HAP-1 (cell line): ENCODE measurements at regions not wholly inside any gene's neighbourhood (a gene's known extent, or its start where the extent isn't known, plus 50 kb on each side); places are given as distances from the start of the nearest gene placed in this dataset.

Source experiments
- DNase-seq, 2 experiments: peaks; one replicate each; pipeline ENCODE4 v3.0.0-alpha.2; 2016 to 2020; ENCODE audit warnings: low spot score in 2 of 2
- H3K27me3 ChIP-seq: fragments of 250-450 bp; sonication (Bioruptor Pico); 2 replicates; pipeline ENCODE4 v1.5.1; 2020; ENCODE audit warnings: low read depth, mild to moderate bottlenecking, moderate library complexity
- H3K36me3 ChIP-seq: fragments of 250-450 bp; sonication (Bioruptor Pico); replicated peaks from 2 replicates; pipeline ENCODE4 v1.5.1; 2020; ENCODE audit warnings: mild to moderate bottlenecking
- H3K4me1 ChIP-seq: fragments of 250-450 bp; sonication (Bioruptor Pico); 2 replicates; pipeline ENCODE4 v1.5.1; 2020; ENCODE audit warnings: mild to moderate bottlenecking
- H3K4me3 ChIP-seq: fragments of 250-450 bp; sonication (Bioruptor Pico); 2 replicates; pipeline ENCODE4 v1.5.1; 2020; ENCODE audit warnings: mild to moderate bottlenecking, moderate library complexity
- H3K9me3 ChIP-seq: fragments of 250-450 bp; sonication (Bioruptor Pico); 2 replicates; pipeline ENCODE4 v1.5.1; 2020; ENCODE audit warnings: mild to moderate bottlenecking, moderate library complexity
- in situ Hi-C: fragments of 300-500 bp; cut with MboI; formaldehyde crosslinking; loops from 3 replicates; pipeline ENCODE4 v1.14.3; 2020; ENCODE audit warnings: low sequenced_read_pairs, inconsistent platforms, mixed read lengths

- H3K36me3 ChIP-seq = no peaks in the 10 kb centered on the region
Measured at GRCh38 chr5:56493308-56493707, 260.2 kb upstream of the ANKRD55 start.

GRCh38 chr5:56492812-56493211 is 259.7 kb upstream of the ANKRD55 start:
- Histone ChIP-seq H3K27me3 (no peaks in the 10 kb centered on the region), H3K4me3 (no peak overlapping the region), H3K4me1 (no peaks in the 10 kb centered on the region), H3K36me3 (no peaks in the 10 kb centered on the region), H3K9me3 (no peaks in the 10 kb centered on the region)
- in situ Hi-C loops = no loop called here
- DNase-seq = no peak

More at GRCh38 chr5:56493308-56493707, 260.2 kb upstream of the ANKRD55 start:
- in situ Hi-C loops = no loop called here
- H3K9me3 ChIP-seq = no peaks in the 10 kb centered on the region
- H3K27me3 ChIP-seq = no peaks in the 10 kb centered on the region
- DNase-seq = no peak
- H3K4me3 ChIP-seq = no peak overlapping the region
- no peaks in the 10 kb centered on the region for H3K4me1 ChIP-seq

DNA sequence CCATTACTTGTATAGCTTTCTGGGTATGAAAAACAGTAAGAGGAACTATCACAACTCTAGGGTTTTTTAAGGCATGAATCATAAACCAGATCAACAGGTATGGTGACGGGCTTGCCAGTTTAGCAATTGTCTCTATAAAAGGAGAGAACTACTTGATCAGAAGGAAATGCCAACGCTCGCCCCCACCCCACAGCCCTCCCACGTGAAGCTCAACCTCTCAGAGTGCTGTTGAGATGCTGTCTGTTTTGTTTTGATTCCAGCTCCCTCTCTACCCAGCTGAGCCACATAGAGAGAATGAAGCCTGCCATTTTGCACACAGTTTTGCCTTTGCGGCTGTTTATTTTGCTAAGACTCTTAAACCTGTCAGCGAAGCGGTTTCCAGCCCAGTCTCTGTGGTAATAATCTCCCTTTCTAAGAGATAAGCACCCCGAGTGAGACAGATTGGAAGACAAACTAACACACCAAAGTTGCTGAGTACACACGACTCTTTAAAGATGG is 257.9 kb upstream of the ANKRD55 start:
- Histone ChIP-seq H3K36me3 (no peaks in the 10 kb centered on the region), H3K4me3 (no peak overlapping the region), H3K9me3 (no peaks in the 10 kb centered on the region), H3K27me3 (no peaks in the 10 kb centered on the region), H3K4me1 (no peaks in the 10 kb centered on the region)
- no peak for DNase-seq
- in situ Hi-C loops = no loop called here

- H3K4me1 ChIP-seq = no peaks in the 10 kb centered on the region
- in situ Hi-C loops = no loop called here
- H3K4me3 ChIP-seq = no peak overlapping the region
- no peaks in the 10 kb centered on the region for H3K9me3 ChIP-seq
- DNase-seq = no peak
- H3K27me3 ChIP-seq = no peaks in the 10 kb centered on the region
- no peaks in the 10 kb centered on the region for H3K36me3 ChIP-seq
Measured at GRCh38 chr5:56489272-56489671, 256.1 kb upstream of the ANKRD55 start.

- no peaks in the 10 kb centered on the region for H3K36me3 ChIP-seq
- H3K9me3 ChIP-seq = no peaks in the 10 kb centered on the region
- H3K4me3 ChIP-seq = no peak overlapping the region
- DNase-seq = no peak
- in situ Hi-C loops = no loop called here
- H3K27me3 ChIP-seq = no peaks in the 10 kb centered on the region
- H3K4me1 ChIP-seq = no peaks in the 10 kb centered on the region
Measured at GRCh38 chr5:56487528-56488115, 254.5 kb upstream of the ANKRD55 start.

DNA sequence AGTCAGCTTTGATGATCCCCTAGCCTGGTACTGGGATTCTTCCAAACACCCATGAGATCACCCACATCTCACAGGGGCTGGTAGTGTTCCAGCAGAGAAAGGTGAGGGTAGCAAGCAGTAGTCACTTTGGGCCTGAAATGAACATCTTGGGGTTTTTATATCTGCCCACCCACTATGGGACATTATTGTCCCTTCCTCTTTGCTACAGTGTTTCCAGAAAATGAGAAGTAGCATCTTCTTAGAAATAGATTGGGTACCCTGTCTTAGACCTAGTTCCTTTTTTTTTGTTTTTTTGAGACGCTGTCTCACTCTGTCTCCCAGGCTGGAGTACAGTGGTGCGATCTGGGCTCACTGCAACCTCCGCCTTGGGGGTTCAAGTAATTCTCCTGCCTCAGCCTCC is 249.2 kb upstream of the ANKRD55 start:
- Histone ChIP-seq H3K4me3 (no peak overlapping the region), H3K4me1 (peaks cover 12% of the 10 kb centered on the region), H3K27me3 (no peaks in the 10 kb centered on the region), H3K9me3 (no peaks in the 10 kb centered on the region), H3K36me3 (no peaks in the 10 kb centered on the region)
- in situ Hi-C loops = no loop called here
- DNase-seq = no peak

GRCh38 chr5:56481428-56482357 is 248.6 kb upstream of the ANKRD55 start:
- Histone ChIP-seq H3K4me3 (peak overlapping the region; percentile 30), H3K27me3 (no peaks in the 10 kb centered on the region), H3K36me3 (no peaks in the 10 kb centered on the region), H3K4me1 (peaks cover 12% of the 10 kb centered on the region), H3K9me3 (no peaks in the 10 kb centered on the region)
- peak in 1 of 2 experiments; percentile 16 for DNase-seq
- in situ Hi-C loops = no loop called here

DNA sequence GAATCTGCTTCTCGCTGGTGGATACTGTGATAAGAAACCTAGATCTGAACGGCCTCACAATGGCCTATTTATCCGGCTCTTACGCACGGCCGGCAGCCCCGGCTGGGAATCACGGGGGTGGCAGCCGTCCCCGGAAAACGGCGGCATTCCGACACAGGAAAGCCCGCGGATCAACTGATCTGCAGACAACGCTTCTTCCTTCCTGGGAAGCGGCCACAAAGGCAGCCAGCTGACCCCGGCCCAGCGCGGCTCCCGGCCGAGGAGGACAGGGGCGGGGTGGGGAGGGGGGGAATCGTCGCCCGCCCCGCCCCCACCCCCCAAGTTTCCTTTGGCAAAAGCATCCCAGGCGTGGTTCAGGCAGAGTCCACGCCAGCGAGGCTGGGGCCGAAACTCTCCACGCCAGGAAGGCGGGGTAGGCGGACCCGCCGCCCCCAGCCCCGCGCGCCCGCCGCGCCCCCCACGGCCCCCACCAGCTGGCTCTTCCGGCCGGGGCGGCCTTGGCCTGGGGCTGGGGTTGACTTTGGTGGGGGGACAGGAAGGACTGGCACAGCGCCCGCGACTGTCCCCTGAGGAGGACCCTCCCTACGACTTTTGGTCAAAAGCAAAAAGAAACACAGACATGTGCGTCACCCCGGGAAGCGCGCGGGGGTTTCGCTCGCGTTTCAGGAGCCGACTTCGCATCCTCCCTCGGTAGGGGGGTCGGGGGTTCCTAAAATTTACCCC is 247.7 kb upstream of the ANKRD55 start:
- H3K4me3 ChIP-seq = peak overlapping the region; percentile 30
- no peaks in the 10 kb centered on the region for H3K9me3 ChIP-seq
- H3K4me1 ChIP-seq = peaks cover 12% of the 10 kb centered on the region
- H3K27me3 ChIP-seq = no peaks in the 10 kb centered on the region
- in situ Hi-C loops = no loop called here
- H3K36me3 ChIP-seq = no peaks in the 10 kb centered on the region
- DNase-seq = peak in 1 of 2 experiments; percentile 55

- Histone ChIP-seq H3K4me1 (peaks cover 12% of the 10 kb centered on the region), H3K36me3 (no peaks in the 10 kb centered on the region), H3K27me3 (no peaks in the 10 kb centered on the region), H3K4me3 (peak overlapping the region; percentile 30), H3K9me3 (no peaks in the 10 kb centered on the region)
- DNase-seq = no peak
- in situ Hi-C loops = no loop called here
Measured at GRCh38 chr5:56480078-56480704, 247.1 kb upstream of the ANKRD55 start.

- Histone ChIP-seq H3K4me3 (no peak overlapping the region), H3K36me3 (no peaks in the 10 kb centered on the region), H3K4me1 (peaks cover 12% of the 10 kb centered on the region), H3K27me3 (no peaks in the 10 kb centered on the region), H3K9me3 (no peaks in the 10 kb centered on the region)
- no peak for DNase-seq
- in situ Hi-C loops = no loop called here
Measured at GRCh38 chr5:56479696-56480077, 246.6 kb upstream of the ANKRD55 start.

GRCh38 chr5:56479126-56479525 is 246.0 kb upstream of the ANKRD55 start:
- H3K27me3 ChIP-seq = no peaks in the 10 kb centered on the region
- no peak for DNase-seq
- no peaks in the 10 kb centered on the region for H3K36me3 ChIP-seq
- in situ Hi-C loops = no loop called here
- H3K4me1 ChIP-seq = peaks cover 12% of the 10 kb centered on the region
- H3K9me3 ChIP-seq = no peaks in the 10 kb centered on the region
- H3K4me3 ChIP-seq = no peak overlapping the region

- no peaks in the 10 kb centered on the region for H3K36me3 ChIP-seq
- no peaks in the 10 kb centered on the region for H3K9me3 ChIP-seq
- no peak for DNase-seq
- in situ Hi-C loops = no loop called here
- no peak overlapping the region for H3K4me3 ChIP-seq
- H3K27me3 ChIP-seq = no peaks in the 10 kb centered on the region
- peaks cover 12% of the 10 kb centered on the region for H3K4me1 ChIP-seq
Measured at GRCh38 chr5:56478062-56478461, 244.9 kb upstream of the ANKRD55 start.

DNA sequence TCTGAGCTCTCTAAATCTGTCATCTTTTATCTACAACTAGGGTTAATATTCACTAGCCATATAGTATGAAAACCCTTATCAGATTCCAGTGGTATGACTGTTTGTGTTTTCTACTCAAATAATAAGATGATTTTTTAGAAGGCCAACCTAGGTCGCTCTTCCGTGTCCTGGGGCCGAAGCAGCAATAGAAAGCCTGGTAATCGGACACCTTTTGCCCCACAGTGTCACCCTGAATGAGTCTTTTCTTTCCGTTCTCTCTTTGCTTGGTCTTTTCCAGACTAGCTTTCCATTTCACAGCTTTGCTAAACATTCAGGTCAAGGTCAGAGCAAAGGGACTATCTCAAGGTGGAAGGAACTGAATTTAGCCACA is 243.3 kb upstream of the ANKRD55 start:
- in situ Hi-C loops = no loop called here
- Histone ChIP-seq H3K9me3 (no peaks in the 10 kb centered on the region), H3K27me3 (no peaks in the 10 kb centered on the region), H3K4me3 (no peak overlapping the region), H3K4me1 (peaks cover 10% of the 10 kb centered on the region), H3K36me3 (no peaks in the 10 kb centered on the region)
- DNase-seq = no peak
